SK-N-SH treated with all-trans-retinoic acid at 6 μM for 48 hours (cell line): ENCODE measurements at regions not wholly inside any gene's neighbourhood (a gene's known extent, or its start where the extent isn't known, plus 50 kb on each side); places are given as distances from the start of the nearest gene placed in this dataset.
A peak's percentile ranks its signal among the peaks of the same experiment; 100 is the strongest.

Experiments
- ATAC-seq: fragments of 200-7000 bp; cut with Tn5 transposase; 3 replicates; pipeline ENCODE4 v1.9.1; 2020; ENCODE audit warnings: mild to moderate bottlenecking, moderate library complexity
- ARNTL ChIP-seq: fragments of 450-650 bp; formaldehyde crosslinking; IDR thresholded peaks from 2 replicates; pipeline ENCODE4 v1.5.0; 2020; ENCODE audit warnings: low read depth, mild to moderate bottlenecking, moderate library complexity, borderline replicate concordance
- BACH2 ChIP-seq: fragments of 250-450 bp; sonication (Bioruptor Pico); IDR thresholded peaks from 2 replicates; pipeline ENCODE4 v1.9.0; 2021; ENCODE audit warnings: mild to moderate bottlenecking, borderline replicate concordance
- CSDC2 ChIP-seq: fragments of 250-450 bp; sonication (Bioruptor Pico); IDR thresholded peaks from 2 replicates; pipeline ENCODE4 v1.5.0; 2020; ENCODE audit warnings: mild to moderate bottlenecking, moderate library complexity
- ESRRG ChIP-seq: fragments of 250-450 bp; sonication (Bioruptor Pico); IDR thresholded peaks from 2 replicates; pipeline ENCODE4 v1.6.1; 2021; ENCODE audit warnings: mild to moderate bottlenecking
- ISL1 ChIP-seq: fragments of 250-450 bp; sonication (Bioruptor Pico); IDR thresholded peaks from 2 replicates; pipeline ENCODE4 v2.1.2; 2022; ENCODE audit warnings: mild to moderate bottlenecking, moderate library complexity
- OSR1 ChIP-seq: fragments of 250-450 bp; sonication (Bioruptor Pico); IDR thresholded peaks from 2 replicates; pipeline ENCODE4 v1.8.0; 2022; ENCODE audit warnings: moderate library complexity, mild to moderate bottlenecking, inconsistent platforms
- TCF4 ChIP-seq: fragments of 250-450 bp; sonication (Bioruptor Pico); IDR thresholded peaks from 2 replicates; pipeline ENCODE4 v1.8.0; 2021; ENCODE audit warnings: mild to moderate bottlenecking, moderate library complexity, borderline replicate concordance
- TOX ChIP-seq: fragments of 250-450 bp; sonication (Bioruptor Pico); IDR thresholded peaks from 2 replicates; pipeline ENCODE4 v1.8.0; 2021; ENCODE audit warnings: mild to moderate bottlenecking, moderate library complexity, borderline replicate concordance
- ZC3H10 ChIP-seq: fragments of 250-450 bp; sonication (Bioruptor Pico); IDR thresholded peaks from 2 replicates; pipeline ENCODE4 v1.5.1; 2021; ENCODE audit warnings: mild to moderate bottlenecking, moderate library complexity
- ZFP3 ChIP-seq: fragments of 250-450 bp; sonication (Bioruptor Pico); IDR thresholded peaks from 2 replicates; pipeline ENCODE4 v1.5.0; 2020; ENCODE audit warnings: mild to moderate bottlenecking, moderate library complexity
- ZFP30 ChIP-seq: fragments of 450-650 bp; formaldehyde crosslinking; IDR thresholded peaks from 2 replicates; pipeline ENCODE4 v1.5.0; 2022; ENCODE audit warnings: mild to moderate bottlenecking, moderate library complexity
- ZNF565 ChIP-seq: fragments of 450-650 bp; formaldehyde crosslinking; conservative IDR thresholded peaks from 2 replicates; pipeline ENCODE4 v1.5.0; 2020; ENCODE audit warnings: low read depth, mild to moderate bottlenecking, moderate library complexity
- ZNF70 ChIP-seq: fragments of 450-650 bp; formaldehyde crosslinking; IDR thresholded peaks from 2 replicates; pipeline ENCODE4 v1.5.0; 2020; ENCODE audit warnings: mild to moderate bottlenecking, moderate library complexity
- ZNF8 ChIP-seq: fragments of 450-650 bp; formaldehyde crosslinking; IDR thresholded peaks from 2 replicates; pipeline ENCODE4 v1.5.0; 2020; ENCODE audit warnings: mild to moderate bottlenecking, moderate library complexity
- TF ChIP-seq, protein P1 (sequence below): fragments of 250-450 bp; sonication (Bioruptor Pico); IDR thresholded peaks from 2 replicates; pipeline ENCODE4 v1.5.1; 2021; ENCODE audit warnings: mild to moderate bottlenecking, moderate library complexity
- TF ChIP-seq, protein P2 (sequence below): fragments of 250-450 bp; sonication (Bioruptor Pico); IDR thresholded peaks from 2 replicates; pipeline ENCODE4 v1.8.0; 2020; ENCODE audit warnings: mild to moderate bottlenecking, moderate library complexity, borderline replicate concordance
- TF ChIP-seq, protein P3 (sequence below): fragments of 250-450 bp; sonication (Bioruptor Pico); IDR thresholded peaks from 2 replicates; pipeline ENCODE4 v1.5.0; 2020; ENCODE audit warnings: mild to moderate bottlenecking, moderate library complexity
- TF ChIP-seq, protein P4 (sequence below): fragments of 250-450 bp; sonication (Bioruptor Pico); IDR thresholded peaks from 2 replicates; pipeline ENCODE4 v1.8.0; 2021; ENCODE audit warnings: low read depth, mild to moderate bottlenecking, moderate library complexity, borderline replicate concordance

DNA sequence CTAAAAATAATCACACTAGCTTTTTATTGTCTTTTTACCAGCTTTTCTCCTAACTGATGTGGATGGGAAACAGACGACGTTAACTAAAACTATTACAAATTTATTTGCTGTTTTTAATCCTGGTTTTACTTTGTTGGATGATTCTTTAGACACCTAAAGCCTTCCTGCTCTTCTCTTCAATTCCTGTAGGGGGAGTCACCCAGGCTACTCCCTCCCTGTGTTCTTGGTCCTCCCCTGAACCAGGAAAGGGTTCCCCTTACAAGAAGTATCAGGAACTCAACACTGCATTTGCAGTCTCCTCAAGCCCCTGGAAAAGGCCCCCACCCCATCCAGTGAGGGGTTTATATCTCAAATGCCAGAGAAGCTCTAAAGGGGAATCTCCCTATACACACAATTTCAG, 206.1 kb downstream of the SUCLA2 start:
- ATAC-seq, result 0 out of 3 replicates have a peak, but pooled peaks have one; percentile 38
- TF ChIP-seq ZNF8 (CRISPR knock-in tag) (no peak), ESRRG (no peak), TCF4 (CRISPR knock-in tag) (no peak), ISL1 (CRISPR knock-in tag) (no peak), ZFP30 (no peak)
- TF ChIP-seq, all 23 proteins: peak for 0

DNA sequence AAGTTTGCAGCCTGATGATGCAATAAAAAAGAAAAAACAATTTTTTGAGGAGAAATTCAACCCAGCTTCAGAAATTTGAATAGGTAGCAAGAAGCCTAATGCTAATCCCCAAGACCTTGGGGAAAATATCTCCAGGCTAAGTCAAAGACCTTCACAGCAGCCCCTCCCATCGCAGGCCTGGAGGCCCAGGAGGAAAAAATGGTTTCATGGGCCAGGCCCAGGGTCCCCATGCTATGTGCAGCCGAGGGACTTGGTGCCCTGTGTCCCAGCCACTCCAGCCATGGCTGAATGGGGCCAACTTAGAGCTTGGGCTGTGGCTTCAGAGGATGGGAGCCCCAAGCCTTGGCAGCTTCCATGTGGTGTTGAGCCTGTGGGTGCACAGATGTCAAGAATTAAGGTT, 210.3 kb downstream of the SUCLA2 start:
- no peak for TF ChIP-seq ZNF70 (CRISPR knock-in tag)
- TF ChIP-seq ARNTL (CRISPR knock-in tag), result no peak
- TF ChIP-seq, protein P1, sequence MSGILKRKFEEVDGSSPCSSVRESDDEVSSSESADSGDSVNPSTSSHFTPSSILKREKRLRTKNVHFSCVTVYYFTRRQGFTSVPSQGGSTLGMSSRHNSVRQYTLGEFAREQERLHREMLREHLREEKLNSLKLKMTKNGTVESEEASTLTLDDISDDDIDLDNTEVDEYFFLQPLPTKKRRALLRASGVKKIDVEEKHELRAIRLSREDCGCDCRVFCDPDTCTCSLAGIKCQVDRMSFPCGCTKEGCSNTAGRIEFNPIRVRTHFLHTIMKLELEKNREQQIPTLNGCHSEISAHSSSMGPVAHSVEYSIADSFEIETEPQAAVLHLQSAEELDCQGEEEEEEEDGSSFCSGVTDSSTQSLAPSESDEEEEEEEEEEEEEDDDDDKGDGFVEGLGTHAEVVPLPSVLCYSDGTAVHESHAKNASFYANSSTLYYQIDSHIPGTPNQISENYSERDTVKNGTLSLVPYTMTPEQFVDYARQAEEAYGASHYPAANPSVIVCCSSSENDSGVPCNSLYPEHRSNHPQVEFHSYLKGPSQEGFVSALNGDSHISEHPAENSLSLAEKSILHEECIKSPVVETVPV (CRISPR knock-in tag), result no peak
- TF ChIP-seq, protein P2, sequence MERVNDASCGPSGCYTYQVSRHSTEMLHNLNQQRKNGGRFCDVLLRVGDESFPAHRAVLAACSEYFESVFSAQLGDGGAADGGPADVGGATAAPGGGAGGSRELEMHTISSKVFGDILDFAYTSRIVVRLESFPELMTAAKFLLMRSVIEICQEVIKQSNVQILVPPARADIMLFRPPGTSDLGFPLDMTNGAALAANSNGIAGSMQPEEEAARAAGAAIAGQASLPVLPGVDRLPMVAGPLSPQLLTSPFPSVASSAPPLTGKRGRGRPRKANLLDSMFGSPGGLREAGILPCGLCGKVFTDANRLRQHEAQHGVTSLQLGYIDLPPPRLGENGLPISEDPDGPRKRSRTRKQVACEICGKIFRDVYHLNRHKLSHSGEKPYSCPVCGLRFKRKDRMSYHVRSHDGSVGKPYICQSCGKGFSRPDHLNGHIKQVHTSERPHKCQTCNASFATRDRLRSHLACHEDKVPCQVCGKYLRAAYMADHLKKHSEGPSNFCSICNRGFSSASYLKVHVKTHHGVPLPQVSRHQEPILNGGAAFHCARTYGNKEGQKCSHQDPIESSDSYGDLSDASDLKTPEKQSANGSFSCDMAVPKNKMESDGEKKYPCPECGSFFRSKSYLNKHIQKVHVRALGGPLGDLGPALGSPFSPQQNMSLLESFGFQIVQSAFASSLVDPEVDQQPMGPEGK (CRISPR knock-in tag), result no peak
- TF ChIP-seq TCF4 (CRISPR knock-in tag), result no peak
- TF ChIP-seq, protein P3, sequence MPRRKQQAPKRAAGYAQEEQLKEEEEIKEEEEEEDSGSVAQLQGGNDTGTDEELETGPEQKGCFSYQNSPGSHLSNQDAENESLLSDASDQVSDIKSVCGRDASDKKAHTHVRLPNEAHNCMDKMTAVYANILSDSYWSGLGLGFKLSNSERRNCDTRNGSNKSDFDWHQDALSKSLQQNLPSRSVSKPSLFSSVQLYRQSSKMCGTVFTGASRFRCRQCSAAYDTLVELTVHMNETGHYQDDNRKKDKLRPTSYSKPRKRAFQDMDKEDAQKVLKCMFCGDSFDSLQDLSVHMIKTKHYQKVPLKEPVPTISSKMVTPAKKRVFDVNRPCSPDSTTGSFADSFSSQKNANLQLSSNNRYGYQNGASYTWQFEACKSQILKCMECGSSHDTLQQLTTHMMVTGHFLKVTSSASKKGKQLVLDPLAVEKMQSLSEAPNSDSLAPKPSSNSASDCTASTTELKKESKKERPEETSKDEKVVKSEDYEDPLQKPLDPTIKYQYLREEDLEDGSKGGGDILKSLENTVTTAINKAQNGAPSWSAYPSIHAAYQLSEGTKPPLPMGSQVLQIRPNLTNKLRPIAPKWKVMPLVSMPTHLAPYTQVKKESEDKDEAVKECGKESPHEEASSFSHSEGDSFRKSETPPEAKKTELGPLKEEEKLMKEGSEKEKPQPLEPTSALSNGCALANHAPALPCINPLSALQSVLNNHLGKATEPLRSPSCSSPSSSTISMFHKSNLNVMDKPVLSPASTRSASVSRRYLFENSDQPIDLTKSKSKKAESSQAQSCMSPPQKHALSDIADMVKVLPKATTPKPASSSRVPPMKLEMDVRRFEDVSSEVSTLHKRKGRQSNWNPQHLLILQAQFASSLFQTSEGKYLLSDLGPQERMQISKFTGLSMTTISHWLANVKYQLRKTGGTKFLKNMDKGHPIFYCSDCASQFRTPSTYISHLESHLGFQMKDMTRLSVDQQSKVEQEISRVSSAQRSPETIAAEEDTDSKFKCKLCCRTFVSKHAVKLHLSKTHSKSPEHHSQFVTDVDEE (CRISPR knock-in tag), result no peak

DNA sequence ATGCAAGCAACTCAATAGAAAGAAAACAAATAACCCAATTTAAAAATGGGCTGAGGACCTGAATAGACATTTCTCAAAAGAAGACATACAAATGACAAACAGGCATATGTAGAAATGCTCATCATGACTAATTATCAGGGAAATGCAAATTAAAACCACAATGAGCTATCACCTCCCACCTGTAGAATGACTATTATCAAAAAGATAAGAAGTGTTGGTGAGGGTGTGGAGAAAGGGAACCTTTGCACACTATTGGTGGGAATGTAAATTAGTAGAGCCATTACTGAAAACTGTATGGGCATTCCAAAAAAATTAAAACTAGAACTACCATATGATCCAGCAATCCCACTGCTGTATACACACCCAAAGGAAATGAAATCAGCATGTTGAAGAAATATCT, 212.2 kb downstream of the SUCLA2 start:
- no peak for ATAC-seq
- TF ChIP-seq ZNF8 (CRISPR knock-in tag), result no peak
- TF ChIP-seq ISL1 (CRISPR knock-in tag), result no peak
- TF ChIP-seq ZFP3 (CRISPR knock-in tag), result no peak
- TF ChIP-seq, protein P4, sequence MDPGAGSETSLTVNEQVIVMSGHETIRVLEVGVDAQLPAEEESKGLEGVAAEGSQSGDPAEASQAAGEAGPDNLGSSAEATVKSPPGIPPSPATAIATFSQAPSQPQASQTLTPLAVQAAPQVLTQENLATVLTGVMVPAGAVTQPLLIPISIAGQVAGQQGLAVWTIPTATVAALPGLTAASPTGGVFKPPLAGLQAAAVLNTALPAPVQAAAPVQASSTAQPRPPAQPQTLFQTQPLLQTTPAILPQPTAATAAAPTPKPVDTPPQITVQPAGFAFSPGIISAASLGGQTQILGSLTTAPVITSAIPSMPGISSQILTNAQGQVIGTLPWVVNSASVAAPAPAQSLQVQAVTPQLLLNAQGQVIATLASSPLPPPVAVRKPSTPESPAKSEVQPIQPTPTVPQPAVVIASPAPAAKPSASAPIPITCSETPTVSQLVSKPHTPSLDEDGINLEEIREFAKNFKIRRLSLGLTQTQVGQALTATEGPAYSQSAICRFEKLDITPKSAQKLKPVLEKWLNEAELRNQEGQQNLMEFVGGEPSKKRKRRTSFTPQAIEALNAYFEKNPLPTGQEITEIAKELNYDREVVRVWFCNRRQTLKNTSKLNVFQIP (CRISPR knock-in tag), result no peak
- no peak for TF ChIP-seq OSR1 (CRISPR knock-in tag)
- no peak for TF ChIP-seq ZNF565 (CRISPR knock-in tag)
- TF ChIP-seq, protein P2 (CRISPR knock-in tag), result no peak
- TF ChIP-seq ZC3H10, result no peak
- TF ChIP-seq ESRRG, result no peak
- TF ChIP-seq ZFP30, result no peak

More for the DNA sequence above, 210.3 kb downstream of the SUCLA2 start:
- no peak for ATAC-seq

DNA sequence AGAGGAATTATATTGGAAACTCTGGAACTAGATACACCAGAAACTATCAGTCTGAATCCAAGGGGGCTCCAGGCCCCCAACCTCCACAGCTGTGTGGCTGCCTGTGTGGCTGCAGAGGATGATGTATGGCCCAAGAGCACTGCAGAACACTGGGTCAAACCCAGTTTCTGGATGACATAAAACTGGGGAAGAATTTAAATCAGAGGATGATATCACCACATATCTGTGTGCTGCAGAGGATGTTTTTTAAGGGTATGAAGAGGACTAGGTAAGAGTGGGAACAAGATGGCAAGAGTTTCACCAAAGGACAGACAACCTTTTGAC, 226.4 kb downstream of the SUCLA2 start:
- no peak for TF ChIP-seq ZFP3 (CRISPR knock-in tag)
- TF ChIP-seq ZC3H10, result no peak
- no peak for TF ChIP-seq BACH2 (CRISPR knock-in tag)
- TF ChIP-seq ESRRG, result no peak
- TF ChIP-seq TOX, result no peak
- TF ChIP-seq ARNTL (CRISPR knock-in tag), result no peak
- TF ChIP-seq, protein P2 (CRISPR knock-in tag), result no peak
- no peak for TF ChIP-seq ZNF8 (CRISPR knock-in tag)
- TF ChIP-seq CSDC2 (CRISPR knock-in tag), result no peak
- TF ChIP-seq TCF4 (CRISPR knock-in tag), result no peak
- no peak for TF ChIP-seq ZFP30
- no peak for TF ChIP-seq ISL1 (CRISPR knock-in tag)
- peak; percentile 45 for ATAC-seq
